Astrocyte (in vitro differentiated cells and primary cell): ENCODE measurements at regions not wholly inside any gene's neighbourhood (a gene's known extent, or its start where the extent isn't known, plus 50 kb on each side); places are given as distances from the start of the nearest gene placed in this dataset.

Experiments used
- CTCF ChIP-seq: IDR thresholded peaks from 2 replicates; pipeline ENCODE4 v1.5.1; 2011; ENCODE audit warnings: low read depth, mild to moderate bottlenecking, inconsistent platforms, low read length, moderate library complexity; ENCODE audit not compliant: insufficient read depth
- EZH2 ChIP-seq: IDR thresholded peaks from 2 replicates; pipeline ENCODE4 v1.6.1; 2012; ENCODE audit warnings: mild to moderate bottlenecking, low read length, inconsistent platforms; ENCODE audit not compliant: insufficient read depth

- TF ChIP-seq CTCF (no peak), EZH2 (no peak)
Measured at GRCh38 chr12:60710246-60710645, 1114.4 kb downstream of the SLC16A7 start.
